ENCODE measurements at regions not wholly inside any gene's neighbourhood (a gene's known extent, or its start where the extent isn't known, plus 50 kb on each side); places are given as distances from the start of the nearest gene placed in this dataset.

DNA sequence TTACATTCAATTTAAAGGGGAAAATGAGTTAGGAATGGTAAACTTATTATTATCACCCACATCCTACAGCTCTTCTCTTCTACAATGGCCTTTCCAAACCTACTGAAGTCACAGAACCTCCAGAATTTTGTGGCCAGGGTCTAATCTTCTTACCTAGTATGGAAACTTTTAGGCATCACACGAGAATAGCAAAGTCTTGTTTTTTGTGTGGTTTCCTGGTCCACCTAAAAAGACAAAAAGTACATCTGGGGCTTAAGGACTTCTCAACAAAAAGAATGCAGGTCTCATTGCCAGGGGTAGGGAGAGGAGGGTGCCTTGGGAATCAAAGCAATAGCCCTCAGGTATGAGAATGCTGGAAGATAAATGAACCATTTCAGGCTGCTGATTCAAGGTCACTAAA is 345.3 kb downstream of the LMX1A start:
- Mint-ChIP-seq H3K4me3 (no peak overlapping the region), H3K9me3 (peaks cover under 1% of the 10 kb centered on the region)

GRCh38 chr1:165010418-165011070 is 346.0 kb downstream of the LMX1A start:
- Mint-ChIP-seq H3K27ac (no peak overlapping the region), H3K4me3 (no peak overlapping the region)

More for the DNA sequence above, 345.3 kb downstream of the LMX1A start:
- Mint-ChIP-seq H3K4me1 (no peaks in the 10 kb centered on the region), H3K27me3 (ENCODE audit: low read depth, poor library complexity) (peaks cover 19% of the 10 kb centered on the region), H3K36me3 (ENCODE audit: low read depth) (no peaks in the 10 kb centered on the region), H3K27ac (no peak overlapping the region)
- no peak for TF ChIP-seq CTCF (IDR thresholded peaks at IDR 0.05)
- no peak for DNase-seq

GRCh38 chr1:165006831-165007230 is 349.7 kb downstream of the LMX1A start:
- TF ChIP-seq CTCF (IDR thresholded peaks at IDR 0.05) = no peak
- Mint-ChIP-seq H3K4me3 (no peak overlapping the region), H3K4me1 (no peaks in the 10 kb centered on the region), H3K27ac (no peak overlapping the region), H3K27me3 (ENCODE audit: low read depth, poor library complexity) (peaks cover 24% of the 10 kb centered on the region), H3K36me3 (ENCODE audit: low read depth) (no peaks in the 10 kb centered on the region), H3K9me3 (peaks cover 12% of the 10 kb centered on the region)
- no peak for DNase-seq

More at GRCh38 chr1:165010418-165011070, 346.0 kb downstream of the LMX1A start:
- Mint-ChIP-seq H3K36me3 (ENCODE audit: low read depth) (no peaks in the 10 kb centered on the region), H3K9me3 (no peaks in the 10 kb centered on the region), H3K4me1 (no peaks in the 10 kb centered on the region), H3K27me3 (ENCODE audit: low read depth, poor library complexity) (peaks cover 19% of the 10 kb centered on the region)
- no peak for DNase-seq
- TF ChIP-seq CTCF (IDR thresholded peaks at IDR 0.05) = no peak

DNA sequence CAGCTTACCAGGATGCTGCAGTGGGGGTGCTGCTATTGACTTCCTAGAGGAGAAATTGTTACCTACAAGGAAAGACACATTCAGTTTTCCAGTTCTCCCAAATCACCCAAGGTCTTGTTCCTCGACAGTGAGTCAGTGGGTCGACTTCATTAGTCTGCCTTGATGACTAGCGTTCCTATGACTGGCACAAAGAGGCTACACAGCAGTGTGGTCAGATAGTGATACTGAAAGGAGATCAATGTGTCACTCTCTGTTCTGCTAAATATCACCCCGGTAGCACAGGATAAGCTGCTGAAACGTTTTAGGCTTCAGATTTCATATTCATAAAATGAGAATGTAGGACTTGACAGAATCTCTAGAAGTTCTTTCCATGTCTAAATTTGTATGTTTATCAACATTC is 357.4 kb downstream of the LMX1A start:
- TF ChIP-seq CTCF (IDR thresholded peaks at IDR 0.05) = no peak
- Mint-ChIP-seq H3K9me3 (peaks cover 16% of the 10 kb centered on the region), H3K27me3 (ENCODE audit: low read depth, poor library complexity) (peaks cover 29% of the 10 kb centered on the region), H3K36me3 (ENCODE audit: low read depth) (no peaks in the 10 kb centered on the region), H3K4me3 (no peak overlapping the region), H3K4me1 (no peaks in the 10 kb centered on the region), H3K27ac (no peak overlapping the region)
- DNase-seq = no peak

- peaks cover under 1% of the 10 kb centered on the region for H3K4me1 Mint-ChIP-seq
These were observed 364.7 kb downstream of the LMX1A start for GRCh38 chr1:164991763-164992314.

More at GRCh38 chr1:164991763-164992314, 364.7 kb downstream of the LMX1A start:
- TF ChIP-seq CTCF (IDR thresholded peaks at IDR 0.05) = no peak
- H3K27ac Mint-ChIP-seq = no peak overlapping the region
- H3K36me3 Mint-ChIP-seq (ENCODE audit: low read depth) = no peaks in the 10 kb centered on the region
- no peaks in the 10 kb centered on the region for H3K9me3 Mint-ChIP-seq
- peaks cover 11% of the 10 kb centered on the region for H3K27me3 Mint-ChIP-seq (ENCODE audit: low read depth, poor library complexity)
- DNase-seq = no peak
- no peak overlapping the region for H3K4me3 Mint-ChIP-seq
